GM21528 (cell line): ENCODE measurements at regions not wholly inside any gene's neighbourhood (a gene's known extent, or its start where the extent isn't known, plus 50 kb on each side); places are given as distances from the start of the nearest gene placed in this dataset.
"Not testable (repeated sequence)": the region's sequence is repeated elsewhere in the genome, so short reads cannot be mapped to it uniquely, and the experiment has no call there.

Experiments
- ATAC-seq: cut with Tn5 transposase; IDR thresholded peaks from one replicate; pipeline ENCODE4 v1.9.1; 2021; ENCODE audit warnings: mild to moderate bottlenecking, moderate library complexity; ENCODE audit not compliant: unreplicated experiment, low FRiP score

DNA sequence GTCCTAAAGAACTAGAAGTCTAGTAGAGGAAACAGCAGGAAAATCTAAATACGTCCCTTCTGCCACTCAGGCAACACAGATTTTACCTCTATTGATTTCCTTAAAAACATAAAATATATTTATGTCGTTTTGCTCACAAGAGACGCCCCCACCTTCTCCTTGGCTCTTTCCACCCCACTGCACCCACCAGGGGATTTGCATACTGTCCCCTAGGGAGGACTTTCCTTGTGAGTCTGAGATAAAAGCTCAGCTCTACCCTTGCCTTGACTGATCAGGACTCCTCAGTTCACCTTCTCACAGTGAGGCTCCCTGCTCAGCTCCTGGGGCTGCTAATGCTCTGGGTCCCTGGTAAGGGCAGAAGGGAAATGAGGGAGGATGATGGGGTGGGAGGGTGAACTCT is 1488.1 kb downstream of the RPIA start:
- ATAC-seq, result not testable (repeated sequence)

DNA sequence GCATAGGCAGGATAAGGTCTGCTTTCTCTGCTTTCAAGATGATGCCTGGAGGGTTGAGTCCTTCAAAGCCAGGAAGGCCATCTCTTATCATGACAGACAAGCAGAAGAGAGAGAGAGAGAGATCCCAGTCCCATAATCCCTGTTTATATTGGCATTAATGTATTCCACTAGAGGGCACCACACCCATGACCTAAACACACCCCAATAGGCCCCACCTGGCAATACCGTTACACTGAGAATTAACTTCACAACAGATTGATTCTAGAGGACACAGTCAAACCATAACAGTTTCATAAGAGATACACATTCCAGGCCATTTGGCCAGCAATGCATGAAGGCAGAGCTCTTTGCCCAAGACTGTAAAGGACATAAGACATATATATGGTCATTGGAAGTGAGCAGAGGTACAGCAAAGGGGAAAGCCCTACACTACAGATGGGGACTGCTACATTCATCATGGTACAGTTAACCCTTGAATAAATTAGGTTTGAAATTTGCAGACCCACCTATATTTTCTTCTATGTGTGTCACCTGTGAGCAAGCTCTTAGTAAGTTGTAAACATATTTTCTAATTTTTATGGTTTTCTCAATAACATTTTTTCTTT is 1516.1 kb downstream of the RPIA start:
- no peak for ATAC-seq

DNA sequence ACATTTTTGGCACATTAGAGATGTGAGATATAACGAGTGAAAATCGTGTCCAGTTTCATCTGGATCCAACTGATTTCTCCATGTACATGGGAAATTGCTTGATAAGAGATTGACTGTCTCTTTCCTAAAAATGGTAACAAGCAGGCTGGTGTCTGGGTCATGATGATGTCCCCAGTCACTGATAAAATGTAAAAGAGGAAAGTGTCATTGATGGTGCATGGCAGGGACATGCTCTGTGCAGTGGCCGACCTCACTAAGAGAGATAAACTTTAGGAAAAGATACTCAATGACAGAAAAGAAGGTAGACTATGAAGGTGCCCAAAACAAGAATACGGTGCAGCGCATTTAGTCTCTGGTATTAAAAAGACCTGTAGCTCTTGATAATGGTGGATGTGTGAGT is 1517.5 kb downstream of the RPIA start:
- ATAC-seq, result no peak

DNA sequence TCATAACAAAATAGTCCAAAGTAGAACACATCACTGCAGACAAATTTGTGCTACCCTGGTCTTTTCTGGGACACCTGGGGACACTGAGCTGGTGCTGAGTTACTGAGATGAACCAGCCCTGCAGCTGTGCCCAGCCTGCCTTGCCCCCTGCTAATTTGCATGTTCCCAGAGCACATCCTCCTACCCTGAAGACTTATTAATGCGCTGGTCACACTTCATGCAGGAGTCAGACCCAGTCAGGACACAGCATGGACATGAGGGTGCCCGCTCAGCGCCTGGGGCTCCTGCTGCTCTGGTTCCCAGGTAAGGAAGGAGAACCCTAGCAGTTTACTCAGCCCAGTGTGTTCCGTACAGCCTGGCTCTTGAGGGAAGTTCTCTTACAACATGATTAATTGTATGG is 1518.3 kb downstream of the RPIA start:
- no peak for ATAC-seq

DNA sequence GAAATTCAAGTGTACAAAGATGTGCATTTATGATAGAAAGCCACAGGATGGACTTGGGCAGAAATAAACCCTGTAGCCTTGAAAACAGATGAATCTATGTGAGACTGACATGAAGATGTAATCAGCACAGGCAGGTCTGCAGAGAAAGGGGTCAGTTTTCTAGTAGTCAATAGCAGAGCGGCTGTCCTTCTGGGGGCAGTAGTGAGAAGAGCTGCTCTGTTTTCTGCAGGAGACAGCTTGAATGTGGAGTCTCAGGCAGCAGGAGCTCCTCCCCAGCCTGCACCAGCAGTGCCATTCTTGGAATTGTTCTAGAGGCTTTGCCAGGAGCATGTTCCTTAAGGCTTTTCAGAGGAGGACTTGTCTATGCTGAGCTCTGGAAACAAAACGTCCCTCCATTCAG is 1524.4 kb downstream of the RPIA start:
- not testable (repeated sequence) for ATAC-seq

DNA sequence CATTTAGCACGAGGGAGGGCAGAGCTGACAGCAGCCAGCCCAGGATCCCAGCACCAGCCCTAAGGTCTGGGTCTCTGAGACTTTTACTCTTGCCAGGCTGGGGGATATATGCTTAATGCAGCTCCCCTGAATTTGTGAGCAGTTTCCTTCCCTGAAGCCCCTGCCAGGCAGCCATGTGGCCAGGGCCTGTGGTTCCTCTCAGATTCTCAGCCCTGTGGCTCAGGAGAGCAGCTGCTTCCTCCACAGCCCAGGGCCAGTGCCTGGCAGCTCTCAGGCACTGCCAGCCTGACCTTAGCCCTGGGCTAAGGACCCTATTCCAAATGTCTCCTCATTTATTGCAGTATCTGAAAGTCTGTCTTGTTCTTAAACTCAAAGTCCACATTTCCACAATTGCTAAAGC is 1525.3 kb downstream of the RPIA start:
- ATAC-seq, result not testable (repeated sequence)

DNA sequence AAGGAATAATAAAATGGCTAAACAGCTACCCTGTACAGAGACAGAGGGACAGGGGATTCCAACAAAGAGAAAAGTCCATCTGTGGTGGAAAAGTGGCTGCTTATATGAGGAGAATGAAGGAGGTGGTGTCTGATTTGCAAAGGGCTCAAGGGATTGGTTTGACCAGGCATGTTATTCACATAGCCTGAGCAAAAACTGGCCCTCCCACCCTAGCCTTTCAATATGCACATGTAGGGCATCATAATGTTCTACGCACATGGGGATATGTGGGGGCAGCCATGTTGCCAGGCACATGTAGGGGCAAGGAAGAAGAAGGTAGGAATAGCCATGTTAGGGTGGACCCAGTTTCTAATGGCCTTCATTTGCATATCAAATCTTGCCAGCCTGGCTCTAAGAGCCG is 1527.1 kb downstream of the RPIA start:
- ATAC-seq, result not testable (repeated sequence)

DNA sequence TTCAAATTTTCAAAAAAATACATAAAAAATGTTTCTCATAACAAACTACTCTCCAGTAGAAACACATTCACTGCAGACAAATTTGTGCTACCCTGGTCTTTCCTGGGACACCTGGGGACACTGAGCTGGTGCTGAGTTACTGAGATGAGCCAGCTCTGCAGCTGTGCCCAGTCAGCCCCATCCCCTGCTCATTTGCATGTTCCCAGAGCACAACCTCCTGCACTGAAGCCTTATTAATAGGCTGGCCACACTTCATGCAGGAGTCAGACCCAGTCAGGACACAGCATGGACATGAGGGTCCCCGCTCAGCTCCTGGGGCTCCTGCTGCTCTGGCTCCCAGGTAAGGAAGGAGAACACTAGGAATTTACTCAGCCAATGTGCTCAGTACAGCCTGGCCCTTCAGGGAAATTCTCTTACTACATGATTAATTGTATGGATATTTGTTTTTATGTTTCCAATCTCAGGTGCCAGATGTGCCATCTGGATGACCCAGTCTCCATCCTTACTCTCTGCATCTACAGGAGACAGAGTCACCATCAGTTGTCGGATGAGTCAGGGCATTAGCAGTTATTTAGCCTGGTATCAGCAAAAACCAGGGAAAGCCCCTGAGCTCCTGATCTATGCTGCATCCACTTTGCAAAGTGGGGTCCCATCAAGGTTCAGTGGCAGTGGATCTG is 1529.3 kb downstream of the RPIA start:
- not testable (repeated sequence) for ATAC-seq

DNA sequence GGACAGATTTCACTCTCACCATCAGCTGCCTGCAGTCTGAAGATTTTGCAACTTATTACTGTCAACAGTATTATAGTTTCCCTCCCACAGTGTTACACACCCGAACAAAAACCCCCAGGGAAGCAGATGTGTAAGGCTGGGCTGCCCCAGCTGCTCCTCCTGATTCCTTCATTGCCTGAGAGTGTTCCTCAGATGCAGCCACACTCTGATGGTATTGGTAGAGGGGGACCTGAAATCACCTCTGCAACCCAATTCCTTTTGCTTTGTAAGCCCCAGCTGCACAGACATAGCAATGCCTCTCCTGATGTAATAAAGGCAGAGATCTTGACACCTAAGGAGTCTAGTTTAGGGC is 1529.8 kb downstream of the RPIA start:
- ATAC-seq, result no peak

DNA sequence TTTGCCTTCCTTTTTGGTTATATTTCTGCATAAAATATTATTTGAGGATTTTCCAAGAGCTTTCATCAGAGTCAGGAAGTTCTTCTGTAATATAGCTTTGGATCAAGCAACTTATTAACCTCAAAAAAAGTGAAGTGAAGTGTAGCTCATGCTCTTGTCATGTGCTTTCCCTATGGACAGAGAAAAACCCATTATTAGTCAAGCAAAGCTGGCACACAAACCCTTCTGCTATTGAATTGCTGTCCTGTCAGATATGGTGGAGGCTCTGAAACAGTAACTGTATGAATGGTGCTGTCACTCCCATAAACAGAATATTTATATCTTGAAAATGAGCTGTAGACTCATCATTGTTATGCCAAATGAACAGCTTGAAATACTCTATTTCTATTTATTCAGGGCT is 1533.3 kb downstream of the RPIA start:
- ATAC-seq, result not testable (repeated sequence)

DNA sequence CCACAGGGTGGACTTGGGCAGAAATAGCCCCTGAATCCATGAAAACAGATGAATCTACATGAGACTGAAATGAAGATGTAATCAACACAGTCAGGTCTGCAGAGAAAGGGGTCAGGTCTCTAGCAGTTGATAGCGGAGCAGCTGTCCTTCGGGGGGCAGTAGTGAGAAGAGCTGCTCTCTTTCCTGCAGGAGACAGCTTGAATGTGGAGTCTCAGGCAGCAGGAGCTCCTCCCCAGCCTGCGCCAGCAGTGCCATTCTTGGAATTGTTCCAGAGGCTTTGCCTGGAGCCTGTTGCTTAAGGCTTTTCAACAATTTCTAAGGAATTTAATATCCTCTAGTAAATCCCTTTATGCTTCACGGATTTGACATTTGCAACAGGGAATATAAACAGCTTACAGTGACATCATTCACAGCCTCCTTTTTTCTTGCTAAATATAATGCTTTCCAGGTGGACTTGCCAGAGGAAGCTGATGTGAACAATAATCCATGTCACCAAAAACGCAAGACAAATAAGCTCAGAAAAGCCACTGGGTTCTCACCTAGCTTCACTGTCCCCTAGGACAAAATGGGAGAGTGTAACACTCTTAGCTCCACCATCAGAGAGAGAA is 1535.1 kb downstream of the RPIA start:
- ATAC-seq, result not testable (repeated sequence)

DNA sequence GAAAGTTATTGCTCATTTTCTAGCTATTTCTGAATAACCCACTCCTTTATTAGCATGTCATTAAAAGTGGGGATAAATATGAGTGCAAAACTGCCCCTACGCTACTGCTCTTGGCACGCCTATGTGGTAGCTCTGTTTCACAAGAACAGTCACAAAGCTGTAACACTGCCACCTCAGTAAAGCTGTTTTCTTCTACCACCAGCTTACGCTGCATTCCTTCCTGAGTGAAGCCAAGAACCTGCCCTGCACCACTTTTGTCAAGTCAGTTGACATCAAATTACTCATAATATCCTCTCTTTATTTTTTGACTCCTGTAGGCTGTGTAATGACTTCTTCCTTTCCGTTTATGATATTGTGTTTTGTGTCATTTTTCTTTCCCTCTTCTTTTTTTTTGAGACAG is 1539.7 kb downstream of the RPIA start:
- ATAC-seq, result not testable (repeated sequence)

DNA sequence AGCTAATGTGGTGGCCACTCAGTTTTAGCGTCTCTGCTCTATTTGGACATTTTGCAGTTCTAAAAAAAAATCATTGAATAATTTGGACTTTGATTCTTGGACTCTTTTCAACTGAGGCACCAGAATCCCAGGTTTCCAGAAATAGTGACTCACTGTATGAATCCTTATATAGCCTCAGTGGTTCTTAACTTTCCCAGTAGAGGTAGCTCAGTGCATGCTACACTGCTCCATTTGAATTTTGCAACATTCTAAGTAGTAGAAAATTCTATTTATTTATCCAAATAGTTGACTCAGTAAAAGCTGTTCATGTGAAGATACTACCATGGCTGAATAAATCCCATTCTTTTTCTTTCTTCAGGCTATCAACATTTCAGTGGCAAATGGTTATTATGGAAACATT is 1544.0 kb downstream of the RPIA start:
- ATAC-seq, result not testable (repeated sequence)

DNA sequence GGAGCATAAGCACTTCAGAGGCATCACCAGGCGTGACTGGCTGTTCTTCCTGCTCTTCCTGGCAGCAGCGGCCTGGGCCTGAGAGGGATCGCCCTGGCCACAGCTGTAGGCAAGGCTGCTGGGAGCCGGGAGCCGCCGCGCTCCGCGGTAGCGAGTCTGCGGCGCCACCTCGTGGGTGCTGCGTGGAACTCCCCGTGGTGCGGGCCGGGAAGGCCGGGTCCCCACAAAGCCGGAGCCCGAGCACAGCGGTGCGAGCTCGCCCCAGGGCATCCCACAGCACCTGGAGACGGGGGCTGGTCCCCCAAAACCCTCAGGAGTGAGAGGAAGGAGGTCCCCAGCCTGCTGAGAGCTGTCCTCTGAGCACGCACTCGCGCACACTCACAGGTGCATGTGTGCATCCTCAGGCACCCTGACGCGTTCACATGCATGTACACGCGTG is 1546.5 kb downstream of the RPIA start:
- not testable (repeated sequence) for ATAC-seq

DNA sequence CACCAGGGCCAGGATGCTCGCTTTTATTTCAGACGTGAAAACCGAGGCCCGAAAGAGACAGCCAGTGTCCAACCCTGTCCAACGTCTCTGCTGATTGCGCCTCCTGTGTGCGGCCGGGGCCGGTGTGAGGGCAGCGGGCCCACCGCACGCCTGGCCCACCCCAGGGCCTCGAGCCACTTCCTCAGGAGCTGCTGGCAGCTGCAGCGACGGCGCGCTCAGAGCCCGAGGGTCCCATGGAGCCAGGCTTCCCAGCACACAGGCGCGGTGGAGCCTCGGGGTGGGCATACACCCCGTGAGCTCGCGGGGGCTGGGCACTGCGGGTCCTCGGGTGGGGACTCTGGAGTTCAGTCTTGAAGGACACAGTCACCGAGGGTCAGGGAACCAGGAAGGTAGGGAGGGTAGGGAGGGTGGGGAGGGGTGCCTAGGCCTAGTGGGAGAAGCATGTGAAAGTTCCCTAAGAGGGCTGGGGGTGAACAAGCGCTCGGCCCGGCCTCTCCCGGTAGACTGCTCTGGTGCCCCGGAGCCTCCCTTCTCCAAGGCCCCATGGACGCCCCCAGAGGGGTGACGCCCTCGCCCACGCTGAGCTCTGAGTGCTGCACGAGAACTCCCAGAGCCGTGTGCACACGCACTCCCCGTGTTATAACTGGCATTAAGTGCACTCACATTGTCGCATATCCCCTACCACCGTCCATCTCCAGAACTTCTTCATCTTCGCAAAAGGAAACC is 1547.2 kb downstream of the RPIA start:
- not testable (repeated sequence) for ATAC-seq

DNA sequence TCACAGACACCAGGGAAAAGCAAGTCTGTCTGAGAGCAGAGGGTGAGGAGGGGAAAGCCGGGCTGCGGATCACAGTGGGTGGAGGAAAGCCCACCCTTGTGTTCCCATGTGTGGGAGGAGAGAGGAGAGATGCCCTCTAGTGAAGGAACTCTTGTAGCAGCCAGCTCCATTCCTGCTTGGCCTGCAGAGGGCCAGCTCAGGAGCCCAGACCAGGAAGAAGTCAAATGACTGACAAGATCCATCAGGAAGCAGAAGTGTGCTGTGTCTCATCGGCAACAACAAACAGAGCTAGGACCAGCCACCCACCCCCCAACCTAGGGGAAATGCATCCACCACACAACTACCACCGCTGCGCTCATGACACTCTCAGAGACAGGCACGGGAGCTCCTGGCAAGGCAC is 1548.3 kb downstream of the RPIA start:
- ATAC-seq, result not testable (repeated sequence)

DNA sequence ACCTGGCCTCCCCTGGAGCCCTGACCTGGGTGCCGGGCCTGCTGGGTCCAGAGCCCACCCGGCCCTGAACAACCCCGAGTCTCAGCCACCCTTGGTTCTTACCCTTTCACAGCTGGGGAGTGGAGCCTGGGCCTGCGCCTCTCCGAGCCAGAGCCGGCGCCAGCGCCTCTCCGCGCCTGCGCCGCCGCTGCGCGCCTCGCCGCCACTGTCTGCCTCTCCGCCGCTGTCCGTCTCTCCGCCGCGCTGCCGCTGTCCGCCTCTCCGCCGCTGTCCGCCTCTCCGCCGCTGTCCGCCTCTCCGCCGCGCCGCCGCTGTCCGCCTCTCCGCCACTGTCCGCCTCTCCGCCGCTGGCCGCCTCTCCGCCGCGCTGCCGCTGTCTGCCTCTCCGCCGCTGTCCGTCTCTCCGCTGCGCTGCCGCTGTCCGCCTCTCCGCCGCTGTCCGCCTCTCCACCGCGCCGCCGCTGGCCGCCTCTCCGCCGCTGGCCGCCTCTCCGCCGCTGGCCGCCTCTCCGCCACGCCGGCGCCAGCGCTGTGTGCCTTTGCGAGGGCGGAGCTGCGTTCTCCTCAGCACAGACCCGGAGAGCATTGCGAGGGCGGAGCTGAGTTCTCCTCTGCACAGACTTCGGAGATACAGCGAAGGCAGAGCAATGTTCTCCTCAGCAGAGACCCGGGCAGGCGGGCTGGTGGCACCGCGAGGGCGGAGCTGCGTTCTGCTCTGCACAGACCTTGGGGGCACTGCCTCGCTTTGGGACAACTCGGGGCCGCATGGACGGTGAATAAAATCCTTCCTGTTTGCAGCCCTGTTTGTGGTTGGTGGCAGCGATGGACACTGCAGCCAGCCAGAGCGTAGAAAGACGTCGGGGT is 1553.7 kb downstream of the RPIA start:
- ATAC-seq, result not testable (repeated sequence)

DNA sequence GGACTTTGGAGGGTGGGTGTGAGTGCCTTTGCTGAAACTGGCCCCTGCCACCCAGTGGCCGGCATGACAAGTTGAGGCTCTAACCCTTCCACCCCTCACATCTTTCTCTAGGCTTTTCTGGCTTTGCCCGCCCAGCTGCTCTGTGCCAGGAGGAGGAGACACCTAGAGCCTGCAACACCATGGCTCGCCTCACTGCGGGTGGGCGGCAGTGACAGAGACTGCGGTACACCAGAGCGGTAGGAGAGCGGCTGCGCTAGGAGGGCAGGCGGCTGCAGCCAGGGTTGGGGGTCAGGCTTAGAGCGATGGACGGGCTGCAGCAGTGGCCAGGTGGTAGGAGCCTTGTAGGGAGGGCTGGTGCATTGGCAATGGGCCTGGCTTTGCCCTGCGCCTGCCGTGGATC is 1556.9 kb downstream of the RPIA start:
- ATAC-seq, result not testable (repeated sequence)

DNA sequence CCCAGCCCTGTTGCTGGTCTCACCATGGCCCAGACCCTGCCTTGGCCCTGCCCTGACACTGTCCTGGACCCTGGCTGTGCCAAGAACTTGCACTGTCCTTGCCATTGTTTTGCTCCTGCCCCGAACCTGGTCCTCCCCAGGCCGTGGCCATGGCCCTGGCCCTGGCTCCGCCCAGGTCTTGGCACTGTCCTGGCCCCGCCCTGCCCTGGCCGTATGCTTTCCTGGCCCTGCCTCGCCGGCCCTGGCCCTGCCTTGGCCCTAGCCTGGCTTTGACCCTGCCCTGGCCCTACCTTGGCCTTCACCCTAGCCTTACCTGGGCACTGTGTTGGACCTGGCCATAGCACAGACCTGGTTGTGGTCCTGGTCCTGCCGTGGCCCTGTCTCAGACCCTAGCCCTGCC is 1558.9 kb downstream of the RPIA start:
- not testable (repeated sequence) for ATAC-seq

DNA sequence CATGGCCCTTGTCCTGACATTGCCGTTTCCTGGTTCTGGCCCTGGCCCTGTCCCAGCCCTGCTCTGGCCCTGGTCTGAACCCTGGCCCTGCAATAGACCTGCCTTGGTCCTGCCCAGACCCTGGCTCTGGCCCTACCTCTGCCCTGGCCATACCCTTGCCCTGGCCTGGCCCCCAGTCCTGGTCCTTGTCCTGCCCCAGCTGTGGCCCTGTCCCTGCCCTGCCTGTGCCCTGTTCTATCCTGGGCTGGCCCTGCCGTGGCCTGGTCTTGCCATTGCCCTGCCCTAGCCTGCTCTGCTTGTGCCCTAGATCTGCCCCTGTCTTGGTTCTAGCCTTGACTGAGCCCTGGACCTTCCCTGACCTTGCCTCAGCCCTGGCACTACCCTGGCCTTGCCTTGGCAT is 1560.1 kb downstream of the RPIA start:
- ATAC-seq, result not testable (repeated sequence)
